HG03060 (cell line): ENCODE measurements at regions not wholly inside any gene's neighbourhood (a gene's known extent, or its start where the extent isn't known, plus 50 kb on each side); places are given as distances from the start of the nearest gene placed in this dataset.

ENCODE experiments used
- ATAC-seq: cut with Tn5 transposase; IDR thresholded peaks from one replicate; pipeline ENCODE4 v1.9.1; 2021; ENCODE audit warnings: low read depth, moderate number of reproducible peaks; ENCODE audit not compliant: unreplicated experiment

GRCh38 chr10:130576427-130576826 is 440.2 kb downstream of the GLRX3 start:
- ATAC-seq: no peak

GRCh38 chr10:130577039-130577438 is 440.8 kb downstream of the GLRX3 start:
- ATAC-seq: no peak

DNA sequence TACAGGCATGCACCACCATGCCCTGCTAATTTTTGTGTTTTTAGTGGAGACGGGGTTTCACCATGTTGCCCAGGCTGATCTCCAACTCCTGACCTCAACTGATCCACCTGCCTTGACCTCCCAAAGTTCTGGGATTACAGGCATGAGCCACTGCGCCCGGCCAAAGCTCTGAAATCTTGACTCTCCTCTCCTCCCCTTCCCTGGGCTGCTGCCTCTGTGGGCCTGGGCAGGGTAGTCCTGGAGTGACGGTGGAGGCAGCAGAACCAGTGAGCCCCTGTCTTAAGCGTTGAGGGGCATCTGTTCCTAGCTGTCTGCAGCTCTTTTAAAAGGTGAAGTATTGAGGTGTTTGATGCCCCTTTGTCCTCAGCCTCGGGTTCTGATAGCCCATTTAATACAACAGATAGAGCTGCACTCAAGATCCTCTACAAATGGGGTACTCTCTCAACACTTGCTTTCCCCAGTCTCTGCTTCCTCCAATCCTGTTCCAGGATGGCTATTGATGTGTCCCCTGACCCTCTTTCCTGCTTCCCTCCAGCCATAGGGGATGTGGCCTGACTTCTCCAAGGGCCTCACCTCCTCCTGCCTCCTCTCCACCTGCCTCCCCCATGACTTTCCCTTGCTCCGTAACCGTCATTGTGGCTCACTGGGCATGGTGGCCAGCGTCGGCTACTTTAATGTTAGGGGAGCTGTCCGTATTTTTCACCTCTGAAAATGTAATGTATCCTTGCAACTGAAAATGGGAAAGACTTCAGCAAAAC is 442.5 kb downstream of the GLRX3 start:
- ATAC-seq: no peak

GRCh38 chr10:130579913-130580312 is 443.7 kb downstream of the GLRX3 start:
- ATAC-seq: no peak

GRCh38 chr10:130580975-130581374 is 444.8 kb downstream of the GLRX3 start:
- no peak for ATAC-seq

DNA sequence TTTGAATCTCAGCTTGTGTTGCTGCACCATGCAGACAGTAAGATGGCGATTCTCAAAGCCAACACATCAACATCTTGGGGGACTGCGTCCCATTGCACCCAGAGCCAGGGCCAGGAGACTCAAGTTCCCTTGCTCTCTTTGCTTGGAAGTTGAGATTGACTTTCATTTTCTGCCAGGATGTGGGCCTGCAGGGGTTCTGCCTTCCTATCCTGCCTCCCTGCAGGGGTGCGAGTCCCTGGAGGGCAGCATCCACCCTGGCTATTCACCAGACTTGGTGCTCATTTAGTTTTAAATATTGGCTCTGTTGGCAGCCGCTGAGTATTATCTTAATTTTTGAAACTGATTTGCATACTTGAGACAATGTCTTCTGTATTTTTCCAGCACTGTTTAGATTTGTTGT is 451.5 kb downstream of the GLRX3 start:
- no peak for ATAC-seq

- no peak for ATAC-seq
Measured at GRCh38 chr10:130606001-130606405, 469.8 kb downstream of the GLRX3 start.

DNA sequence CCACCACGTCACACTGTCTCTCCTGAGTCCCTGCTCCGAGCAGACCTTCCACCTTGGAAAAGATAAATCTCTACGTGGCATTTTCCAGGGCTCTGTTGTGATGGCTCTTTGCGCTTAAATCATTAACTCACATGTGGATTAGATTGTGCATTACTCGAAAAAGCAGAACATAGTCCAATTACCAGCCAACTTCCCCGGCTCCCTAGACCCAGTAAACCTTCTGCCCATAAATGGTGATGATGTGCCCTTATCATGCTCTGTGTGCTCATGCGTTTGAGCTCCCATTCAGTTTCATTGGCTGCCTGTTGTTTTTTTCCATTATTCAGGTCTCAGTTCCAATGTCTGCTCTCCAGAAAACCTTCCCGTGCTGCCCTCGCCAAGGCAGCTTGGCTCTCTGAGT is 471.2 kb downstream of the GLRX3 start:
- no peak for ATAC-seq

DNA sequence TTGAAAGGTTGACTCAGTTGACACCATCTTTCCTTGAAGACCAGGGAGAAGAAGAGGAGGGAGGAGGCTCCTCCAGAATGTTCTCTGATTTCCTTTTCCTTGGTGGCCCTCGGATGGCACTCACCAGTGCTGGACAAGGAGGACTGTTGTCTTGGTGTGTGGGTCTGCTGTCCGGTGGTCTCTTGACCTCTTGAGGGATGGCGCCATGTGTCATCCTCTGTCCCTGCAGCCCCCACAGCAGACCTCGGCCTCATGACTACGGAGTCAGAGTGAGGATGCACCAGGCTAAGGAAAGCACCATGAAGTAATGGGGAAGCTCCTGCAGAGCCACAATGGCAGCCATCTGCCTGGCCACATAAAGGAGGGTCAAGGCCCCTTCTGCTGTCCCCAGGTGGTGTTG is 475.0 kb downstream of the GLRX3 start:
- ATAC-seq: no peak

- no peak for ATAC-seq
Measured at GRCh38 chr10:130615457-130615856, 479.3 kb downstream of the GLRX3 start.

DNA sequence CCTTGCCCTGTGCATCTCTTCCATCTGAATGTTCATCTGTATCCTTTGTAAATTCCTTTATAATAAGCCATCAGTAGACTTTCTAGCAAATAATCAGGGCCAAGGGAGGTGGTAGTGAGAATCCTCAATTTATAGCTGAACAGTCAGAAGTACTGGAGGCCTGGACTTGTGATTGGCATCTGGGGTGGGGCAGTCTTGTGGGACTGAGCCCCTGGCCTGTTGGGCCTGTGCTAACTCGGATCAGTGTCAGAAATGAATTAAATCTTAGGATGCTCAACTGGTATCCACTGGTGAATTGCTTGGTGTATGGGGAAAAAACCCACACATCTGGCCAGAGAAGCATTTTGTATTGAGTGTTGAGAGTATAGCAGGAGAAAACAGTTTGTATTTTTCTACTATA is 481.8 kb downstream of the GLRX3 start:
- ATAC-seq: no peak

DNA sequence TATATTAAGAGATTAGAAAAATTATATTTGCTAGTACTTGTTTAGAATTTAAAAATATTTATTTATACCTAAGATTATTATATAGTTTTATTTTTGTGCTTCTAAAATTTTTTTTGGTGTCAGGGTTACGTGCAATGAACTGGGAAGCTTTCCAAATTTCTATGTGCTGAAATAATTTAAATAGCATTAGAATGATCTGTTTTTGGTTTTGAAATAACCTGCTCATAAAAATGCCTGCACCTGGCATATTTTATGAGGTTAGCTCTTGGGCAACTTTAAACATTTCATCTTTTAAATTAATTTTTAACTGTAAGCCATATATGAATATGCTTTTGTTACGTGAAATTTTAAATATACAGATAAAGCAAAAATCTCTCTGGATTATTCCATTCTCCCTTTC is 482.5 kb downstream of the GLRX3 start:
- ATAC-seq: no peak

DNA sequence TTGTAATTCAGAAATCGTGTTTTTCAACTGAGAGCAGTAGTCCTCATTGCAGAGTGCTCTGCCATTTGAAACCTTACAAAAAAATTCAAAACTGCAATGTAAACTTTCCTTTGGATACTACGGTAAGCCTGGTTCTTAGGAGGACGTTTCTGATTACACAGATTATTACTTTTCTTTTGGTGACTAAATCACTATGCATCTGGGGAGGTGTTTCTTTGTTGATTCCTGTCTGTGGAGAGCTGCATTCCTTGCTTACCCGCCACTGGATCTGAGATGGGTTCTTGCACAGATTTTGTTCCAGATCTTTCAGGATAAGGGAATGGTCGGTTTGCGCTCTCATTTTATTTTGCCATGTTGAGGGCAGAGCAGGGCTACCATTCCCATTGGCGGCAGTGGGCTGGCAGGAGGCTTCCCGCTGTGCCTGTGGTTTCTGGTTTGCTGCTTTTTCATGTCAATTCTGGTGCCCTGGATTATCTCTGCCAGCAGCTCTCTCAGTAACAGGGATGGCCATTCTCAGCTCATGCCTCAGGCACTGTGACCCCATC is 485.1 kb downstream of the GLRX3 start:
- ATAC-seq: no peak

DNA sequence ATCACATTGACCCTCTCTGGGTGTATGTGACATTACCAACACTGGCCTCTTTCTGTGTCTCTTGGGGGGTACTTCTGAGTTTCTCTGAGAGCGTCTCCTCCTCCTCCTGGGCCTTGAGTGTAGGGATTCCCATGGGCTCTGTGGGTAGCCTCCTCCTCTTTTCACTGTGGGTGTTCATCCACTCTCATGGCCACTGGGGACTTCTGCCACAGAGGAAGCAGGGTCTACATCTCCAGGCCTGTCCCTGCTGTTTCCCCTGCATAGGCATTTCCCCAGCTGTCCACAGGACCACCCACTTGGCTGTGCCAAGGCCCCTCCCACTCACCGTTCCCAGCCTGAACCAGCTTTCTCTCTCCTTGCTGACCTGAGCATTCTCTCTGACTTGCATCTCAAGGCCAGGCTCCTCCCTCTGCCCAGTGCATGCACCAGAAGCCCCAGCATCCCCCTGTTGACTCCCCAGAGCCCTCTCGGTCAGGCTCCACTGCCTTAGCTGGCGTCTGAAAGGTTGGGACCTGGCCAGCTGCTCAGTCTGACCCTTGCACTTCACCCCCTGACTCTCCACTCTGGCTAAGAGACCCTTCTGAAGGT is 487.6 kb downstream of the GLRX3 start:
- ATAC-seq: no peak

DNA sequence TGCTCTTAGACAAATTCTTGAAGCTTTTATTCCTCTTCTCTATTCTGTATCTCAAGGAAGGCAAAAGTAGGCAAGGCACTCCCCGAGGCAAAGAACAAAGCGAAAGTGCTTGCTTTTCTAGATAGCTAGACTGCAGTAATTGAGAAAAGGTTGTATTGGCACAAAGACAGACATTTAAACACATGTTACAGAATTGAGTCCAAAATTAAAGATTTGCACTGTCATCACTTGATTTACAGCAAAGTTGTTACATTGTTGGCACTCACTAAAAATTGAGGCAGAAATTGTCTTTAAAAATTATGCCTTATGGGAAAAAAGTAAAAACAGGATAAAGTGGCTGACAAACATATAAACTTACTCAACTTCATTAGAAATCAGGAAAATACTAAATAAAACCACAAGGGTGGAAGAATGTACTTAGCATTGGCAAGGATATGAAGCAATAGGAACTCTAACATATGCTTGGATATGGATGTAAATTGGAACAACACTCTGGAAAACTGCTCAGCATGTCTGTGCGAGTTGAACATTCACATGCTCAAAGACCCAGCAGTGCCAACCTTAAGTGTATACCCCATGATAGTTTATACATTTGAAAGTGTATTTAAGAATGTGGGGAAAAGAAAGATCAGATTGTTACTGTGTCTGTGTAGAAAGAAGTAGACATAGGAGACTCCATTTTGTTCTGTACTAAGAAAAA is 491.3 kb downstream of the GLRX3 start:
- ATAC-seq: no peak

GRCh38 chr10:130630135-130630534 is 493.9 kb downstream of the GLRX3 start:
- ATAC-seq: no peak

DNA sequence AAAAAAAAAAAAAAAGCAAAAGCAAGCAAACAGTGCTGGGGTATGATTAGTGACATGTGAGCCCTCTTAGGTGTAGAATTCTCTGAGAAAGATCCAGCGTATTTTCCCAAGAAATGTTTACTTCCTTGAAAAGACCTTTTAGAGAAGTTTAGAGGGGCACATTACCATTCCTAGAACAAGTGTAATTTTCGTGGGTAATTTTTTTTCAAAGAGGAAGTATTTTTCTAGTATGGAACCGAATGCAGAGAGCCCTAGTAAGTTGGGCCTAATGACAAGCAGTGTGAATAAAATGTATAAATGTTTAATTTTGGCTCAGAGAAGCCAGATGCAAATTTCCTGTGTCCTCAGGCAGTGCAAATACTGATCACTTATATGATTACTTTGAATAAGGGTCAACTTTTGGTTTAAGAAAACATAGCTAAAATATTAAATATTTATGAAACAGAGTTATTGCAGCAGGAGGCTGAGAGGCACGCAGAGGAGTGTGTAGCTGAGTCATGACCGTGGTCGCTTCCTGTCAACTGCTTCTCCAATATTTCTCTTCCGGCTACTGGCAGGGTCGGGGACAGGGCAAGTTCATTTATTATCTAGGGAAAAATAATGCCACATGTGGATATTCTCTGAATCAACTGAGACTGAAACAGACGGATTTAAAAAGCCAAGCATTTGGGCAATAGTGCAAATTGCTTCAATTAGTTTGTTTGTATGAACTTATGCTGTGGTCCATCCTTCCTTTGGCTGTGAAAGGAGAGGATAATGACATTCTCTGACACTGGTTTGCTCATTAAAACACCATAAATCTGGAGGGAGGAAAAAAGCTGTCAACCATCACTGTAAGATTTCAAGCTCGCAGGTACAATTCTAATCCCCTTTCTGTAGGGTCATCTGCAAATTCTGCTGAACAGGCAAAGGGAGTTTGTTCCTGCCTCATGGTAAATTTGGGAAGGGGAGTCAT is 495.2 kb downstream of the GLRX3 start:
- no peak for ATAC-seq

- no peak for ATAC-seq
Measured at GRCh38 chr10:130634816-130635215, 498.6 kb downstream of the GLRX3 start.

- no peak for ATAC-seq
Measured at GRCh38 chr10:130635528-130635927, 499.3 kb downstream of the GLRX3 start.

DNA sequence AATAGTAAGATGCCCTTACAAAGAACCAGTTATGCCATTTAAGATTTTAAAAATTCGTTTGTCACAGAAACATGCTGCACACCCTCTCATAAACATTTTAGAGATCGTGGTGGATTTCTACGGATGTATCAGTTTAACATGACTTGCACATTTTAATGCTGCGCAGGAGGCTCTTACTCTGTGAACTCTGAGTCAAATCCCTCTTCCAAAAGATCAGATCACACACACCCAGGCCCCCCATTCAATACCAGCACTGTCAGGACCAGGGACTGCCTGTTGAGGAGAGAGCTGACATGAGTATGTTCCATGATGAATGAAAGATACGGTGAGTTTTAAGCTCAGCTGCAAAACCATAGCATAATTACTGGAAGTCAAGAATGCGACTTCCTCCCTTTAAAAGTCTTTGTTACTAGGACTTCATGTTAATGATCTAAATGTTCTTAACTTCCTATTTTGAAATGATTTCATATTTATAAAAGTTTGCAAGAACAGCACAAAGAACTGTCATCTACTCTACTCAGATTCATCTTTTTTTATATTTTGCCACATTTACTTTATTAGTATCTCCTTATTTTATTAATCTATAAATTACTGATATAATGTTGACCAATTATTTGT is 500.2 kb downstream of the GLRX3 start:
- ATAC-seq: no peak
